Upper lobe of left lung (tissue), 4 donors: ENCODE measurements at regions not wholly inside any gene's neighbourhood (a gene's known extent, or its start where the extent isn't known, plus 50 kb on each side); places are given as distances from the start of the nearest gene placed in this dataset.

Experiments used
- CTCF ChIP-seq, 6 experiments: fragments of 450-650 bp in 4 of 6; fragments of 200-600 bp in 2 of 6; sonication (generic) in 2 of 6; IDR thresholded peaks; one replicate each; pipeline ENCODE4 v1.5.1; 2016 to 2019; ENCODE audit warnings: antibody characterized with exemption in 6 of 6
- EP300 ChIP-seq, 4 donors: sonication (generic); formaldehyde crosslinking; IDR thresholded peaks; one replicate each; pipeline ENCODE4 v1.5.1; 2017; ENCODE audit warnings: antibody characterized with exemption in 4 of 4, control low read depth in 2 of 4
- POLR2A ChIP-seq, 4 donors: fragments of 450-650 bp; IDR thresholded peaks; one replicate each; pipeline ENCODE4 v1.5.1; 2016 to 2017; ENCODE audit warnings: antibody characterized with exemption in 4 of 4, mild to moderate bottlenecking in 2 of 4

- TF ChIP-seq CTCF (IDR thresholded peaks at IDR 0.05) (no peak), POLR2A (IDR thresholded peaks at IDR 0.05) (no peak), EP300 (IDR thresholded peaks at IDR 0.05) (no peak)
Observed at GRCh38 chr4:181849472-181849871, 393.7 kb upstream of the TENM3 start.
